DND-41 (cell line): ENCODE measurements at regions not wholly inside any gene's neighbourhood (a gene's known extent, or its start where the extent isn't known, plus 50 kb on each side); places are given as distances from the start of the nearest gene placed in this dataset.

Source experiments
- ATAC-seq: fragments of 200-7000 bp; cut with Tn5 transposase; 3 replicates; pipeline ENCODE4 v1.9.1; 2021; ENCODE audit warnings: low read depth; ENCODE audit not compliant: insufficient read depth
- DNase-seq: peaks from one replicate; pipeline ENCODE4 v3.0.0-alpha.2; 2020
- H2AFZ ChIP-seq: 2 replicates; pipeline ENCODE4 v1.6.0; 2012; ENCODE audit warnings: low read depth, low read length
- H3K27ac ChIP-seq: 2 replicates; pipeline ENCODE4 v1.5.1; 2012; ENCODE audit warnings: low read length, inconsistent platforms
- H3K27me3 ChIP-seq: fragments of 200-600 bp; sonication (generic); 2 replicates; pipeline ENCODE4 v1.6.0; 2012; ENCODE audit warnings: low read length, mild to moderate bottlenecking, inconsistent platforms; ENCODE audit not compliant: insufficient read depth, poor library complexity
- H3K36me3 ChIP-seq: 2 replicates; pipeline ENCODE4 v1.5.1; 2012; ENCODE audit warnings: low read length, inconsistent platforms; ENCODE audit not compliant: insufficient read depth
- H3K4me1 ChIP-seq: 2 replicates; pipeline ENCODE4 v1.5.1; 2012; ENCODE audit warnings: mild to moderate bottlenecking, low read length; ENCODE audit not compliant: insufficient read depth
- H3K4me2 ChIP-seq: 2 replicates; pipeline ENCODE4 v1.6.0; 2012; ENCODE audit warnings: mild to moderate bottlenecking, moderate library complexity, low read length, inconsistent platforms; ENCODE audit not compliant: insufficient read depth
- H3K4me3 ChIP-seq, 2 experiments: fragments of 200-600 bp in 1 of 2; shearing (Covaris generic) in 1 of 2; 2 replicates each; pipeline ENCODE4 v1.5.1; 2012 to 2016; ENCODE audit warnings: inconsistent platforms in 2 of 2, low read length in 2 of 2, mild to moderate bottlenecking in 2 of 2, low read depth in 1 of 2, moderate library complexity in 1 of 2
- H3K79me2 ChIP-seq: 2 replicates; pipeline ENCODE4 v1.6.0; 2012; ENCODE audit warnings: low read length, inconsistent platforms; ENCODE audit not compliant: insufficient read depth
- H3K9ac ChIP-seq: 2 replicates; pipeline ENCODE4 v1.6.0; 2012; ENCODE audit warnings: low read depth, mild to moderate bottlenecking, inconsistent platforms, low read length, moderate library complexity
- H3K9me3 ChIP-seq: 2 replicates; pipeline ENCODE4 v1.5.1; 2012; ENCODE audit warnings: low read length, moderate library complexity, mild to moderate bottlenecking, inconsistent platforms; ENCODE audit not compliant: insufficient read depth, severe bottlenecking
- H4K20me1 ChIP-seq: 2 replicates; pipeline ENCODE4 v1.6.0; 2012; ENCODE audit warnings: low read length; ENCODE audit not compliant: insufficient read depth
- CTCF ChIP-seq: IDR thresholded peaks from 2 replicates; pipeline ENCODE4 v1.5.1; 2012; ENCODE audit warnings: borderline replicate concordance, low read length, moderate library complexity, mild to moderate bottlenecking; ENCODE audit not compliant: poor library complexity, severe bottlenecking; ENCODE audit errors: extremely low read depth
- EZH2 ChIP-seq: IDR thresholded peaks from 3 replicates; pipeline ENCODE4 v1.6.1; 2012; ENCODE audit warnings: borderline replicate concordance, low read depth, mild to moderate bottlenecking, moderate library complexity, low read length, inconsistent platforms; ENCODE audit not compliant: severe bottlenecking

DNA sequence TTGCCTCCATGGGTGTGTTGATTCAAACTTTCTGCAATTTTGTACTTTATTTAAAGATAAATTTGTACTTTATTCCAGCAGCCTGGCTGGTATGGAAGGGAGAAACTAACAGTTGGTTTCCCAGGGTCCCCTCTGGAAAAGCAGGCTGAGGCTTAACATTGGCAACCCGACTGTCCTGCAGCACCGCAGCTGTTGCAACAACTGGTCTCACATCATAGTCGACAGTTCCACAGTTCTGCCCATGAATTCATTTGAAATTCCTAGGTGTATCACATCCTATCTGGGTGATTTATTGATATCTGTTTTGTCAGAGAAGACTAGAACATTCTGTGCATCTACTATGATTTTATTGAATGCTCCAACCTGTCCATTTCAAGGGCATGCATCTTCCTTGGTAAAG is 98.8 kb upstream of the GATB start:
- DNase-seq (no peak), ATAC-seq (no peak)
- Histone ChIP-seq H3K4me2 (no peak overlapping the region), H3K9ac (no peak overlapping the region), H3K4me1 (0 out of 2 replicates have a peak, but pooled peaks cover under 1% of the 10 kb centered on the region), H3K79me2 (no peaks in the 10 kb centered on the region), H4K20me1 (no peaks in the 10 kb centered on the region), H2AFZ (no peak overlapping the region), H3K27ac (no peak overlapping the region), H3K36me3 (no peaks in the 10 kb centered on the region), H3K4me3 (no peak overlapping the region), H3K9me3 (no peaks in the 10 kb centered on the region), H3K27me3 (no peaks in the 10 kb centered on the region)
- TF ChIP-seq CTCF (no peak), EZH2 (no peak)

DNA sequence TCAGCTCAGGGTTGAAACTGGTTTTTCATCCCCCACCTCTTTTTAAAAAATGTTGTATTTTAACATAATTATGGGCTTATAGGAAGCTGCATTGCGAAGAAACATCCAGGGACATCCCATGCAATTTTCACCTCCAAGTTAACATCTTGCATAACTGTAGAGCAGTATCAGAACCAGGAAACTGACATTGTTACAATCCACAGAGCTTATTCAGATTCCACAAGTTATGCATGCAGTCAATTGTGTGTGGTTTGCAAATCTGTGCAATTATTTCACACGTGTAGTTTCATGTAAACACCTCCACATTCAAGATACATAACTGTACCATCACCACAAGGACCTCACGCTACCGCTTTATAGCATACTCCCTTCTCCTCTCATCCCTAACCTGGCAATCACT is 97.5 kb upstream of the GATB start:
- Histone ChIP-seq H2AFZ (no peak overlapping the region), H3K79me2 (no peaks in the 10 kb centered on the region), H3K27me3 (no peaks in the 10 kb centered on the region), H3K36me3 (no peaks in the 10 kb centered on the region), H3K9ac (no peak overlapping the region), H3K4me2 (no peak overlapping the region), H4K20me1 (no peaks in the 10 kb centered on the region), H3K27ac (no peak overlapping the region), H3K4me1 (no peaks in the 10 kb centered on the region), H3K4me3 (no peak overlapping the region), H3K9me3 (no peaks in the 10 kb centered on the region)
- no peak for DNase-seq
- ATAC-seq = no peak
- no peak for TF ChIP-seq CTCF
- no peak for TF ChIP-seq EZH2

DNA sequence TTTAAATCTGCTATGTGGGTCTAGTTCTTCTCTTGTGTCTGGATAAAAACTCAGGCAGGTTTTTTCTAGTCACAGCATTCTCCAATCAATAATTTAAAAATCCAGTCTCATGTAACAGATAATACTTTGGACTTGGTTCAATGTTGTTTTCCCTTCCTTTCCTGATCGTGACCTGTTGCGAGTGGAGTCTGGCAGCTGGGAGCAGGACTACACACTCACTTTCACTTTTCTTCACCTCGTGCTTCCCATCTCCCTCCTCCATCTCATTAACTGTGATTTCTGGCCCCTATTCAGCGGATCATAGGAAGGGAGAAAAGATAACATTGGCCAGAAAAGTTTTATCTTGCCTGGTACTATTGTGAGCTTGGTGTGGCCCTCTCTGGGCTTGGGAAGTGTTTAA is 96.6 kb upstream of the GATB start:
- no peak overlapping the region for H3K9ac ChIP-seq
- H3K4me3 ChIP-seq = no peak overlapping the region
- no peaks in the 10 kb centered on the region for H4K20me1 ChIP-seq
- TF ChIP-seq EZH2 (no peak), CTCF (no peak)
- H2AFZ ChIP-seq = no peak overlapping the region
- no peaks in the 10 kb centered on the region for H3K9me3 ChIP-seq
- no peak for ATAC-seq
- DNase-seq = no peak
- no peaks in the 10 kb centered on the region for H3K36me3 ChIP-seq
- H3K79me2 ChIP-seq = no peaks in the 10 kb centered on the region
- H3K4me1 ChIP-seq = no peaks in the 10 kb centered on the region
- no peak overlapping the region for H3K27ac ChIP-seq
- no peak overlapping the region for H3K4me2 ChIP-seq
- H3K27me3 ChIP-seq = no peaks in the 10 kb centered on the region

DNA sequence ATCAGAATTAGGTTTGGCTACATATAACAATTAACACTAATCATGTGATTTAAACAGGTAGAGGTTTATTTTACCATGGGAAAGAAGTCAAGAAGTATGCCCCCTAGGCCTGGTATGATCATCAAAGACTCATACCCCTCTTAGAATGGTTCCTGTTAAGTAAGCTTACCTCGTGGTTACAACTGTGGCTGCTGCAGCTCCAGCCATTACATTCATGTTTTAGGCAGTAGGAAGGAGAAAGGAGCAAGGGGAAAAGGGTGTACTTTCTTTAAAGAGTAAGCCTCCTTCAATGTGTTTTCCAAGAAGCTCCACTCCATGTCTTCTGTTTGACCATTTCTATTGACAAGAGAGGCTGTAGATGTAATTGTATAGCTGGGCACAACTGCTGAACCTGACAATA is 94.9 kb upstream of the GATB start:
- Histone ChIP-seq H3K4me3 (no peak overlapping the region), H3K9ac (no peak overlapping the region)
- TF ChIP-seq EZH2 = no peak
- no peak for TF ChIP-seq CTCF

More for the DNA sequence above, 94.9 kb upstream of the GATB start:
- Histone ChIP-seq H3K4me1 (no peaks in the 10 kb centered on the region), H3K9me3 (no peaks in the 10 kb centered on the region), H4K20me1 (no peaks in the 10 kb centered on the region), H3K27me3 (no peaks in the 10 kb centered on the region), H2AFZ (no peak overlapping the region), H3K4me2 (no peak overlapping the region), H3K27ac (no peak overlapping the region), H3K79me2 (no peaks in the 10 kb centered on the region), H3K36me3 (no peaks in the 10 kb centered on the region)
- ATAC-seq (no peak), DNase-seq (no peak)
